Ishikawa (cell line): ENCODE measurements at regions not wholly inside any gene's neighbourhood (a gene's known extent, or its start where the extent isn't known, plus 50 kb on each side); places are given as distances from the start of the nearest gene placed in this dataset.

Experiments used
- CEBPB ChIP-seq: IDR thresholded peaks from 2 replicates; pipeline ENCODE4 v1.6.1; 2012
- CREB1 ChIP-seq: IDR thresholded peaks from 2 replicates; pipeline ENCODE4 v1.6.1; 2012; ENCODE audit warnings: low read depth
- EGR1 ChIP-seq: IDR thresholded peaks from 2 replicates; pipeline ENCODE4 v1.6.1; 2012
- EP300 ChIP-seq: IDR thresholded peaks from 2 replicates; pipeline ENCODE4 v1.6.1; 2012; ENCODE audit warnings: borderline replicate concordance
- FOXM1 ChIP-seq: IDR thresholded peaks from 2 replicates; pipeline ENCODE4 v1.6.1; 2012; ENCODE audit warnings: low read depth, borderline replicate concordance
- MAX ChIP-seq: IDR thresholded peaks from 2 replicates; pipeline ENCODE4 v1.6.1; 2012
- NFIC ChIP-seq: IDR thresholded peaks from 2 replicates; pipeline ENCODE4 v1.6.1; 2012
- RAD21 ChIP-seq: IDR thresholded peaks from 2 replicates; pipeline ENCODE4 v1.6.1; 2012; ENCODE audit warnings: low read depth
- REST ChIP-seq: IDR thresholded peaks from 2 replicates; pipeline ENCODE4 v1.6.1; 2012; ENCODE audit warnings: low read depth, mild to moderate bottlenecking
- TAF1 ChIP-seq: IDR thresholded peaks from 2 replicates; pipeline ENCODE4 v1.6.1; 2012; ENCODE audit warnings: low read depth, mild to moderate bottlenecking
- TCF12 ChIP-seq: IDR thresholded peaks from 2 replicates; pipeline ENCODE4 v1.6.1; 2012; ENCODE audit warnings: low read depth
- TEAD4 ChIP-seq: IDR thresholded peaks from 2 replicates; pipeline ENCODE4 v1.6.1; 2012
- USF1 ChIP-seq: IDR thresholded peaks from 2 replicates; pipeline ENCODE4 v1.6.1; 2012
- YY1 ChIP-seq: IDR thresholded peaks from 2 replicates; pipeline ENCODE4 v1.6.1; 2012; ENCODE audit warnings: low read depth
- ZBTB7A ChIP-seq: IDR thresholded peaks from 2 replicates; pipeline ENCODE4 v1.6.1; 2012; ENCODE audit warnings: low read depth

- TF ChIP-seq TAF1 (no peak), TCF12 (no peak), CEBPB (no peak), USF1 (no peak), NFIC (no peak), YY1 (no peak), EP300 (no peak), RAD21 (no peak), TEAD4 (no peak), CREB1 (no peak)
These were observed 691.1 kb upstream of the PIK3C3 start for GRCh38 chr18:41263956-41264355.

GRCh38 chr18:41262688-41263087 lies 692.3 kb upstream of the PIK3C3 start:
- TF ChIP-seq TAF1 = no peak
- no peak for TF ChIP-seq ZBTB7A
- no peak for TF ChIP-seq RAD21
- TF ChIP-seq REST = no peak
- no peak for TF ChIP-seq USF1

- TF ChIP-seq RAD21 = no peak
- no peak for TF ChIP-seq TCF12
- no peak for TF ChIP-seq YY1
- TF ChIP-seq NFIC = no peak
- TF ChIP-seq TAF1 = no peak
- no peak for TF ChIP-seq TEAD4
- no peak for TF ChIP-seq EGR1
- TF ChIP-seq EP300 = no peak
- TF ChIP-seq USF1 = no peak
- no peak for TF ChIP-seq ZBTB7A
- no peak for TF ChIP-seq CREB1
- TF ChIP-seq MAX = no peak
- no peak for TF ChIP-seq REST
- no peak for TF ChIP-seq CEBPB
These were observed 710.4 kb upstream of the PIK3C3 start for GRCh38 chr18:41244591-41245037.

- TF ChIP-seq EP300 (no peak), TAF1 (no peak), REST (no peak), NFIC (no peak), RAD21 (no peak), EGR1 (no peak), USF1 (no peak), YY1 (no peak), TCF12 (no peak), CEBPB (no peak), ZBTB7A (no peak), FOXM1 (no peak)
These were observed 717.7 kb upstream of the PIK3C3 start for GRCh38 chr18:41237317-41237716.
